ENCODE measurements at regions not wholly inside any gene's neighbourhood (a gene's known extent, or its start where the extent isn't known, plus 50 kb on each side); places are given as distances from the start of the nearest gene placed in this dataset.

- TF ChIP-seq MAX (IDR thresholded peaks at IDR 0.05): no peak
- no peak for TF ChIP-seq EGR1 (IDR thresholded peaks at IDR 0.05)
- no peak for TF ChIP-seq NFIC (IDR thresholded peaks at IDR 0.05)
- TF ChIP-seq CREB1 (IDR thresholded peaks at IDR 0.05; ENCODE audit: low read depth): no peak
- no peak for TF ChIP-seq TAF1 (IDR thresholded peaks at IDR 0.05; ENCODE audit: low read depth)
- no peak for TF ChIP-seq ZBTB7A (IDR thresholded peaks at IDR 0.05; ENCODE audit: low read depth)
- no peak for TF ChIP-seq REST (IDR thresholded peaks at IDR 0.05; ENCODE audit: low read depth)
- no peak for TF ChIP-seq YY1 (IDR thresholded peaks at IDR 0.05; ENCODE audit: low read depth)
- no peak for TF ChIP-seq EP300 (IDR thresholded peaks at IDR 0.05; ENCODE audit: borderline replicate concordance)
- TF ChIP-seq TEAD4 (IDR thresholded peaks at IDR 0.05): no peak
- TF ChIP-seq RAD21 (IDR thresholded peaks at IDR 0.05; ENCODE audit: low read depth): no peak
- no peak for TF ChIP-seq FOXM1 (IDR thresholded peaks at IDR 0.05; ENCODE audit: borderline replicate concordance, low read depth)
- TF ChIP-seq TCF12 (IDR thresholded peaks at IDR 0.05; ENCODE audit: low read depth): no peak
- TF ChIP-seq CEBPB (IDR thresholded peaks at IDR 0.05): no peak
- no peak for TF ChIP-seq USF1 (IDR thresholded peaks at IDR 0.05)
Observed at GRCh38 chr5:75964008-75964407, 119.2 kb upstream of the SV2C start.

- no peak for TF ChIP-seq EGR1 (IDR thresholded peaks at IDR 0.05)
Observed at GRCh38 chr5:75963554-75963953, 119.6 kb upstream of the SV2C start.

- TF ChIP-seq CEBPB (IDR thresholded peaks at IDR 0.05) (no peak), TAF1 (IDR thresholded peaks at IDR 0.05; ENCODE audit: low read depth) (no peak), USF1 (IDR thresholded peaks at IDR 0.05) (no peak), EGR1 (IDR thresholded peaks at IDR 0.05) (no peak), ZBTB7A (IDR thresholded peaks at IDR 0.05; ENCODE audit: low read depth) (no peak), REST (IDR thresholded peaks at IDR 0.05; ENCODE audit: low read depth) (no peak)
Observed at GRCh38 chr5:75961818-75962217, 121.4 kb upstream of the SV2C start.

GRCh38 chr5:75960129-75960528 is 123.1 kb upstream of the SV2C start:
- no peak for TF ChIP-seq CREB1 (IDR thresholded peaks at IDR 0.05; ENCODE audit: low read depth)
- TF ChIP-seq YY1 (IDR thresholded peaks at IDR 0.05; ENCODE audit: low read depth): no peak
- no peak for TF ChIP-seq RAD21 (IDR thresholded peaks at IDR 0.05; ENCODE audit: low read depth)
- TF ChIP-seq TEAD4 (IDR thresholded peaks at IDR 0.05): no peak
- no peak for TF ChIP-seq MAX (IDR thresholded peaks at IDR 0.05)
- TF ChIP-seq NFIC (IDR thresholded peaks at IDR 0.05): no peak
- TF ChIP-seq TCF12 (IDR thresholded peaks at IDR 0.05; ENCODE audit: low read depth): no peak
- no peak for TF ChIP-seq CEBPB (IDR thresholded peaks at IDR 0.05)
- no peak for TF ChIP-seq EP300 (IDR thresholded peaks at IDR 0.05; ENCODE audit: borderline replicate concordance)
- TF ChIP-seq ZBTB7A (IDR thresholded peaks at IDR 0.05; ENCODE audit: low read depth): no peak
- TF ChIP-seq USF1 (IDR thresholded peaks at IDR 0.05): no peak
- TF ChIP-seq REST (IDR thresholded peaks at IDR 0.05; ENCODE audit: low read depth): no peak
- TF ChIP-seq EGR1 (IDR thresholded peaks at IDR 0.05): no peak
- no peak for TF ChIP-seq TAF1 (IDR thresholded peaks at IDR 0.05; ENCODE audit: low read depth)
- no peak for TF ChIP-seq FOXM1 (IDR thresholded peaks at IDR 0.05; ENCODE audit: borderline replicate concordance, low read depth)

GRCh38 chr5:75952963-75953362 is 130.2 kb upstream of the SV2C start:
- TF ChIP-seq EGR1 (IDR thresholded peaks at IDR 0.05): no peak
- TF ChIP-seq USF1 (IDR thresholded peaks at IDR 0.05): no peak
- no peak for TF ChIP-seq RAD21 (IDR thresholded peaks at IDR 0.05; ENCODE audit: low read depth)
- no peak for TF ChIP-seq TEAD4 (IDR thresholded peaks at IDR 0.05)
- TF ChIP-seq ZBTB7A (IDR thresholded peaks at IDR 0.05; ENCODE audit: low read depth): no peak
- no peak for TF ChIP-seq CREB1 (IDR thresholded peaks at IDR 0.05; ENCODE audit: low read depth)
- TF ChIP-seq YY1 (IDR thresholded peaks at IDR 0.05; ENCODE audit: low read depth): no peak
- TF ChIP-seq FOXM1 (IDR thresholded peaks at IDR 0.05; ENCODE audit: borderline replicate concordance, low read depth): no peak
- no peak for TF ChIP-seq TCF12 (IDR thresholded peaks at IDR 0.05; ENCODE audit: low read depth)
- no peak for TF ChIP-seq REST (IDR thresholded peaks at IDR 0.05; ENCODE audit: low read depth)
- TF ChIP-seq TAF1 (IDR thresholded peaks at IDR 0.05; ENCODE audit: low read depth): no peak
- no peak for TF ChIP-seq EP300 (IDR thresholded peaks at IDR 0.05; ENCODE audit: borderline replicate concordance)
- TF ChIP-seq CEBPB (IDR thresholded peaks at IDR 0.05): no peak
- TF ChIP-seq MAX (IDR thresholded peaks at IDR 0.05): no peak
- no peak for TF ChIP-seq NFIC (IDR thresholded peaks at IDR 0.05)

Measured in Ishikawa (cell line).